ENCODE measurements at regions not wholly inside any gene's neighbourhood (a gene's known extent, or its start where the extent isn't known, plus 50 kb on each side); places are given as distances from the start of the nearest gene placed in this dataset.

GRCh38 chr13:50345804-50346203 lies 330.6 kb downstream of the KCNRG start:
- no peaks in the 10 kb centered on the region for H3K9me3 ChIP-seq
- H3K4me3 ChIP-seq = no peak overlapping the region
- no peaks in the 10 kb centered on the region for H3K36me3 ChIP-seq
- WGBS = 25% methylated on average over 1 of the region's 1 CpG
- no peak overlapping the region for H3K27ac ChIP-seq
- intact Hi-C loops (cut with DNase I) = no loop called here
- DNase-seq (ENCODE audit: low spot score) = no peak
- H3K27me3 ChIP-seq (replicated peaks; ENCODE audit: insufficient read depth) = no peaks in the 10 kb centered on the region
- TF ChIP-seq POLR2AphosphoS5 (IDR thresholded peaks at IDR 0.05) (no peak), CTCF (IDR thresholded peaks at IDR 0.05) (no peak), POLR2A (IDR thresholded peaks at IDR 0.05) (no peak)
- H3K4me1 ChIP-seq (replicated peaks) = no peaks in the 10 kb centered on the region

GRCh38 chr13:50348371-50348770 lies 333.1 kb downstream of the KCNRG start:
- no peaks in the 10 kb centered on the region for H3K36me3 ChIP-seq
- intact Hi-C loops (cut with DNase I) = no loop called here
- no peak overlapping the region for H3K27ac ChIP-seq
- H3K4me1 ChIP-seq (replicated peaks) = no peaks in the 10 kb centered on the region
- no peaks in the 10 kb centered on the region for H3K27me3 ChIP-seq (replicated peaks; ENCODE audit: insufficient read depth)
- WGBS = 89% methylated on average over 4 of the region's 4 CpGs
- no peak overlapping the region for H3K4me3 ChIP-seq
- no peak for DNase-seq (ENCODE audit: low spot score)
- no peaks in the 10 kb centered on the region for H3K9me3 ChIP-seq
- no peak for TF ChIP-seq POLR2AphosphoS5 (IDR thresholded peaks at IDR 0.05)
- no peak for TF ChIP-seq CTCF (IDR thresholded peaks at IDR 0.05)
- no peak for TF ChIP-seq POLR2A (IDR thresholded peaks at IDR 0.05)

- DNase-seq (ENCODE audit: low spot score) = no peak
- Histone ChIP-seq H3K27ac (no peak overlapping the region), H3K4me1 (replicated peaks) (peaks cover 8% of the 10 kb centered on the region), H3K36me3 (no peaks in the 10 kb centered on the region), H3K27me3 (replicated peaks; ENCODE audit: insufficient read depth) (no peaks in the 10 kb centered on the region), H3K9me3 (no peaks in the 10 kb centered on the region), H3K4me3 (no peak overlapping the region)
- intact Hi-C loops (cut with DNase I) = loop anchor here (10.0 kb wide), 1 partner anchor 162 kb away; no protein-coding TSS in a partner anchor
- TF ChIP-seq CTCF (IDR thresholded peaks at IDR 0.05) = no peak
- no peak for TF ChIP-seq POLR2AphosphoS5 (IDR thresholded peaks at IDR 0.05)
- TF ChIP-seq POLR2A (IDR thresholded peaks at IDR 0.05) = no peak
- 85% methylated on average over 2 of the region's 2 CpGs for WGBS
Measured at GRCh38 chr13:50352720-50353480, 337.7 kb downstream of the KCNRG start.

GRCh38 chr13:50353651-50354415 lies 338.6 kb downstream of the KCNRG start:
- no peak overlapping the region for H3K4me3 ChIP-seq
- H3K36me3 ChIP-seq = no peaks in the 10 kb centered on the region
- H3K27me3 ChIP-seq (replicated peaks; ENCODE audit: insufficient read depth) = no peaks in the 10 kb centered on the region
- H3K27ac ChIP-seq = no peak overlapping the region
- peaks cover 8% of the 10 kb centered on the region for H3K4me1 ChIP-seq (replicated peaks)
- 73% methylated on average over 3 of the region's 3 CpGs for WGBS
- no peaks in the 10 kb centered on the region for H3K9me3 ChIP-seq
- intact Hi-C loops (cut with DNase I) = loop anchor here (10.0 kb wide), 1 partner anchor 161 kb away; no protein-coding TSS in a partner anchor
- no peak for DNase-seq (ENCODE audit: low spot score)
- no peak for TF ChIP-seq CTCF (IDR thresholded peaks at IDR 0.05)
- no peak for TF ChIP-seq POLR2AphosphoS5 (IDR thresholded peaks at IDR 0.05)
- no peak for TF ChIP-seq POLR2A (IDR thresholded peaks at IDR 0.05)

Data from prostate gland (tissue), 2 donors.